ENCODE measurements at regions not wholly inside any gene's neighbourhood (a gene's known extent, or its start where the extent isn't known, plus 50 kb on each side); places are given as distances from the start of the nearest gene placed in this dataset.

DNA sequence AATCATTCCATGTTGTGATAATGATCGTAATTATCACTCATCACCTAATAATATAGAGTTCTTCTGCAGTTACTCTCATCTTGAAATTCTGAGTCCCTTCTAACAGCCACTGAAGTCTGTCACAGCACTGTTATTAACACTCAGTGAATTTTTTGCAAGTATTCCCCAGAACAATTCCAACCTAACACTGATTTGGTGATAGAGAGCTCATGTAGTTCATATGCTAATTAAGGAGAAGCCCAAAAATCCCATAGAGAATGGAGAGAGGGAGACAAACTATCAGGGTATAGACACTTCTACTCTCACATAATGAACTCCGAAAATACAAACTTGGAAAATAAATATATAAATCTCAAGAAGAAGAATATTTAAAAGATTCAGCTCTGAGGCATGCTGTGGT lies 1253.4 kb upstream of the NXPH2 start:
- DNase-seq (ENCODE audit: low read depth, low spot score) (no peak), FAIRE-seq (no peak)
- no peaks in the 10 kb centered on the region for H3K27me3 ChIP-seq (ENCODE audit: control insufficient read depth, extremely low read depth, insufficient read depth, low read length)
- no peaks in the 10 kb centered on the region for H3K9me1 ChIP-seq (ENCODE audit: control insufficient read depth, extremely low read depth, insufficient read depth, low read length)
- no peaks in the 10 kb centered on the region for H4K20me1 ChIP-seq (ENCODE audit: control insufficient read depth, extremely low read depth, insufficient read depth, low read length)
- H3K9me3 ChIP-seq (ENCODE audit: control insufficient read depth, low read depth, low read length), result no peaks in the 10 kb centered on the region
- dilution Hi-C loops (cut with MboI; ENCODE audit: extremely low pct_ligation_motif_present, low sequenced_read_pairs), result no loop called here
- H3K9ac ChIP-seq (ENCODE audit: control insufficient read depth, extremely low read depth, insufficient read depth, low read length), result no peak overlapping the region
- no peak overlapping the region for H3K4me2 ChIP-seq (ENCODE audit: control insufficient read depth, extremely low read depth, insufficient read depth, low read depth, low read length)
- no peak overlapping the region for H3K4me3 ChIP-seq (ENCODE audit: control insufficient read depth in 2 of 3, extremely low read depth in 1 of 3, insufficient read depth in 2 of 3, low read depth in 1 of 3, low read length in 3 of 3)
- H3K36me3 ChIP-seq (ENCODE audit: control insufficient read depth in 2 of 2, extremely low read depth in 1 of 2, insufficient read depth in 2 of 2, low read length in 2 of 2), result no peaks in the 10 kb centered on the region
- no peaks in the 10 kb centered on the region for H3K4me1 ChIP-seq (ENCODE audit: control insufficient read depth, extremely low read depth, insufficient read depth, low read length)
- H3K79me2 ChIP-seq (ENCODE audit: control insufficient read depth, insufficient read depth, low read length), result no peaks in the 10 kb centered on the region
- TF ChIP-seq, protein P1, sequence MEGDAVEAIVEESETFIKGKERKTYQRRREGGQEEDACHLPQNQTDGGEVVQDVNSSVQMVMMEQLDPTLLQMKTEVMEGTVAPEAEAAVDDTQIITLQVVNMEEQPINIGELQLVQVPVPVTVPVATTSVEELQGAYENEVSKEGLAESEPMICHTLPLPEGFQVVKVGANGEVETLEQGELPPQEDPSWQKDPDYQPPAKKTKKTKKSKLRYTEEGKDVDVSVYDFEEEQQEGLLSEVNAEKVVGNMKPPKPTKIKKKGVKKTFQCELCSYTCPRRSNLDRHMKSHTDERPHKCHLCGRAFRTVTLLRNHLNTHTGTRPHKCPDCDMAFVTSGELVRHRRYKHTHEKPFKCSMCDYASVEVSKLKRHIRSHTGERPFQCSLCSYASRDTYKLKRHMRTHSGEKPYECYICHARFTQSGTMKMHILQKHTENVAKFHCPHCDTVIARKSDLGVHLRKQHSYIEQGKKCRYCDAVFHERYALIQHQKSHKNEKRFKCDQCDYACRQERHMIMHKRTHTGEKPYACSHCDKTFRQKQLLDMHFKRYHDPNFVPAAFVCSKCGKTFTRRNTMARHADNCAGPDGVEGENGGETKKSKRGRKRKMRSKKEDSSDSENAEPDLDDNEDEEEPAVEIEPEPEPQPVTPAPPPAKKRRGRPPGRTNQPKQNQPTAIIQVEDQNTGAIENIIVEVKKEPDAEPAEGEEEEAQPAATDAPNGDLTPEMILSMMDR (optimal IDR thresholded peaks at IDR 0.05 in 1 of 3, IDR thresholded peaks at IDR 0.05 in 1 of 3, conservative IDR thresholded peaks at IDR 0.05 in 1 of 3; ENCODE audit: extremely low read depth in 1 of 3, insufficient read depth in 2 of 3, low read length in 3 of 3), result no peak
- TF ChIP-seq EZH2 (IDR thresholded peaks at IDR 0.05; ENCODE audit: low read length), result no peak
- H2AFZ ChIP-seq (ENCODE audit: control insufficient read depth, low read length), result no peak overlapping the region
- H3K27ac ChIP-seq (ENCODE audit: control insufficient read depth, insufficient read depth, low read length), result no peak overlapping the region

DNA sequence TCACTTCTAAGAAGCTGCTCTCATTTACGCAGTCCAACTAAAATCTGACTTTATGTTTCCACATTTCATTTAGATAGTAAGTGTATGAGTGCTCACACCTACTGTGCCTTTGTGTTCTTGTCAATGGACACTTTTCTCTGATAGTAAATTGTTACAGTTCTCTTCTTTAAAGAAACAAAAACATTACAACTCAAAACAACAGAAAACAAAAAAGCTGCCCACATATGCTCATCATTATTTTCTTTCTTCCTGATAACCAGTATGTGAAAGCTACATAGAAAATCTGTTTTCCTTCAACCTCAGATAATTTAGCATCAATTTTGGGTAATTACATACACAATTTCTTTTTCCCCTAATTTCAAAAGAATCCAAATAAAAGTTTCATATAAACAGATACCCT lies 1247.8 kb upstream of the NXPH2 start:
- no peaks in the 10 kb centered on the region for H3K36me3 ChIP-seq (ENCODE audit: control insufficient read depth in 2 of 2, extremely low read depth in 1 of 2, insufficient read depth in 2 of 2, low read length in 2 of 2)
- dilution Hi-C loops (cut with MboI; ENCODE audit: extremely low pct_ligation_motif_present, low sequenced_read_pairs), result no loop called here

More for the DNA sequence above, 1247.8 kb upstream of the NXPH2 start:
- no peak overlapping the region for H3K9ac ChIP-seq (ENCODE audit: control insufficient read depth, extremely low read depth, insufficient read depth, low read length)
- H4K20me1 ChIP-seq (ENCODE audit: control insufficient read depth, extremely low read depth, insufficient read depth, low read length), result no peaks in the 10 kb centered on the region
- no peaks in the 10 kb centered on the region for H3K9me3 ChIP-seq (ENCODE audit: control insufficient read depth, low read depth, low read length)
- no peak overlapping the region for H2AFZ ChIP-seq (ENCODE audit: control insufficient read depth, low read length)
- no peak overlapping the region for H3K27ac ChIP-seq (ENCODE audit: control insufficient read depth, insufficient read depth, low read length)
- H3K9me1 ChIP-seq (ENCODE audit: control insufficient read depth, extremely low read depth, insufficient read depth, low read length), result no peaks in the 10 kb centered on the region
- TF ChIP-seq, protein P1 (optimal IDR thresholded peaks at IDR 0.05 in 1 of 3, IDR thresholded peaks at IDR 0.05 in 1 of 3, conservative IDR thresholded peaks at IDR 0.05 in 1 of 3; ENCODE audit: extremely low read depth in 1 of 3, insufficient read depth in 2 of 3, low read length in 3 of 3), result no peak
- no peak for TF ChIP-seq EZH2 (IDR thresholded peaks at IDR 0.05; ENCODE audit: low read length)
- no peaks in the 10 kb centered on the region for H3K79me2 ChIP-seq (ENCODE audit: control insufficient read depth, insufficient read depth, low read length)
- no peak overlapping the region for H3K4me2 ChIP-seq (ENCODE audit: control insufficient read depth, extremely low read depth, insufficient read depth, low read depth, low read length)
- H3K4me3 ChIP-seq (ENCODE audit: control insufficient read depth in 2 of 3, extremely low read depth in 1 of 3, insufficient read depth in 2 of 3, low read depth in 1 of 3, low read length in 3 of 3), result no peak overlapping the region
- DNase-seq (ENCODE audit: low read depth, low spot score), result no peak
- H3K4me1 ChIP-seq (ENCODE audit: control insufficient read depth, extremely low read depth, insufficient read depth, low read length), result no peaks in the 10 kb centered on the region
- no peaks in the 10 kb centered on the region for H3K27me3 ChIP-seq (ENCODE audit: control insufficient read depth, extremely low read depth, insufficient read depth, low read length)
- FAIRE-seq, result no peak
